ENCODE measurements at regions not wholly inside any gene's neighbourhood (a gene's known extent, or its start where the extent isn't known, plus 50 kb on each side); places are given as distances from the start of the nearest gene placed in this dataset.

- DNase-seq (ENCODE audit: low spot score) = no peak
- no peaks in the 10 kb centered on the region for H3K9me3 ChIP-seq
- no peak overlapping the region for H3K27ac ChIP-seq
- no peaks in the 10 kb centered on the region for H3K4me1 ChIP-seq
- H3K36me3 ChIP-seq = no peaks in the 10 kb centered on the region
- no peak overlapping the region for H3K4me3 ChIP-seq
- peak in 1 of 2 donors; percentile 46 for TF ChIP-seq CTCF (IDR thresholded peaks at IDR 0.05)
- H3K27me3 ChIP-seq = no peaks in the 10 kb centered on the region
Measured at GRCh38 chr5:162209005-162209605, 141.5 kb downstream of the GABRG2 start.

- Histone ChIP-seq H3K4me3 (no peak overlapping the region), H3K4me1 (no peaks in the 10 kb centered on the region), H3K27ac (no peak overlapping the region), H3K36me3 (no peaks in the 10 kb centered on the region), H3K9me3 (no peaks in the 10 kb centered on the region), H3K27me3 (no peaks in the 10 kb centered on the region)
- no peak for DNase-seq (ENCODE audit: low spot score)
- no peak for TF ChIP-seq CTCF (IDR thresholded peaks at IDR 0.05)
Measured at GRCh38 chr5:162214551-162214950, 147.0 kb downstream of the GABRG2 start.

GRCh38 chr5:162217037-162217436, 149.5 kb downstream of the GABRG2 start:
- no peaks in the 10 kb centered on the region for H3K4me1 ChIP-seq
- no peak for DNase-seq (ENCODE audit: low spot score)
- no peak for TF ChIP-seq CTCF (IDR thresholded peaks at IDR 0.05)
- no peaks in the 10 kb centered on the region for H3K27me3 ChIP-seq
- no peaks in the 10 kb centered on the region for H3K9me3 ChIP-seq
- H3K4me3 ChIP-seq = no peak overlapping the region
- no peak overlapping the region for H3K27ac ChIP-seq
- H3K36me3 ChIP-seq = no peaks in the 10 kb centered on the region

- DNase-seq (ENCODE audit: low spot score) = no peak
- no peak overlapping the region for H3K4me3 ChIP-seq
- H3K9me3 ChIP-seq = no peaks in the 10 kb centered on the region
- TF ChIP-seq CTCF (IDR thresholded peaks at IDR 0.05) = no peak
- no peaks in the 10 kb centered on the region for H3K4me1 ChIP-seq
- no peak overlapping the region for H3K27ac ChIP-seq
- H3K36me3 ChIP-seq = no peaks in the 10 kb centered on the region
- no peaks in the 10 kb centered on the region for H3K27me3 ChIP-seq
Measured at GRCh38 chr5:162221910-162222309, 154.3 kb downstream of the GABRG2 start.

- H3K4me3 ChIP-seq = no peak overlapping the region
- H3K27ac ChIP-seq = no peak overlapping the region
- H3K9me3 ChIP-seq = no peaks in the 10 kb centered on the region
- H3K4me1 ChIP-seq = no peaks in the 10 kb centered on the region
- DNase-seq (ENCODE audit: low spot score) = no peak
- no peak for TF ChIP-seq CTCF (IDR thresholded peaks at IDR 0.05)
- H3K27me3 ChIP-seq = no peaks in the 10 kb centered on the region
- H3K36me3 ChIP-seq = no peaks in the 10 kb centered on the region
Measured at GRCh38 chr5:162227075-162227474, 159.5 kb downstream of the GABRG2 start.

GRCh38 chr5:162230348-162230747, 162.8 kb downstream of the GABRG2 start:
- Histone ChIP-seq H3K4me1 (no peaks in the 10 kb centered on the region), H3K27ac (no peak overlapping the region), H3K36me3 (no peaks in the 10 kb centered on the region), H3K4me3 (no peak overlapping the region), H3K27me3 (no peaks in the 10 kb centered on the region), H3K9me3 (no peaks in the 10 kb centered on the region)
- TF ChIP-seq CTCF (IDR thresholded peaks at IDR 0.05) = no peak
- DNase-seq (ENCODE audit: low spot score) = no peak
